K562 (cell line): ENCODE measurements at regions not wholly inside any gene's neighbourhood (a gene's known extent, or its start where the extent isn't known, plus 50 kb on each side); places are given as distances from the start of the nearest gene placed in this dataset.

ENCODE experiments used
- ATAC-seq: fragments of 200-7000 bp; cut with Tn5 transposase; 3 replicates; pipeline ENCODE4 v1.9.1; 2020; ENCODE audit warnings: moderate library complexity
- BruUV-seq: library from RNA; stranded (reverse); fragments of 400-500 nt; replicated peaks from 2 replicates; lab custom pipeline; 2021; lab: Mats Ljungman, UMichigan
- CTCF ChIA-PET: fragments of 300-600 bp; formaldehyde crosslinking; extraction: SDS; loops from one replicate; lab custom pipeline; 2021; ENCODE audit warnings: low intra/inter-chr PET ratio; lab: Yijun Ruan, JAX
- POLR2A ChIA-PET: fragments of 300-600, 350-650 bp; sonication (Branson Sonifier 250); formaldehyde crosslinking; extraction: SDS; loops from one replicate; lab custom pipeline; 2021; ENCODE audit warnings: antibody characterized with exemption, inconsistent platforms; lab: Yijun Ruan, JAX
- DNase-seq, 4 experiments: peaks; one replicate each; pipeline versions ENCODE4 v3.0.0 to v3.0.0-alpha.2; 2011 to 2018; ENCODE audit warnings: low spot score in 3 of 4, mixed read lengths in 3 of 4; ENCODE audit errors: extremely low read depth in 1 of 4
- FAIRE-seq: peaks from 2 replicates; lab custom pipeline; 2011; peaks lifted over from hg19 to GRCh38; lab: Jason Lieb, UNC
- H2AFZ ChIP-seq: 2 replicates; pipeline ENCODE4 v1.6.0; 2011; ENCODE audit warnings: low read depth, low read length, control low read depth, inconsistent platforms
- H3K27ac ChIP-seq: fragments of 200-600 bp; 3 replicates; pipeline ENCODE4 v1.8.0; 2011; ENCODE audit warnings: low read depth, mild to moderate bottlenecking, control low read depth, inconsistent platforms, low read length, moderate library complexity, mixed read lengths; ENCODE audit errors: extremely low read depth
- H3K27me3 ChIP-seq, 2 experiments: fragments of 300-600 bp in 1 of 2; 2 replicates in 1 of 2; 3 replicates in 1 of 2; pipeline versions ENCODE4 v1.6.0 to v1.8.0; 2011; ENCODE audit warnings: inconsistent platforms in 2 of 2, low read length in 2 of 2, mild to moderate bottlenecking in 1 of 2, mixed read lengths in 1 of 2, moderate library complexity in 1 of 2; ENCODE audit not compliant: control insufficient read depth in 2 of 2, insufficient read depth in 2 of 2
- H3K36me3 ChIP-seq: fragments of 300-600 bp; 3 replicates; pipeline ENCODE4 v1.8.0; 2011; ENCODE audit warnings: mild to moderate bottlenecking, low read length, inconsistent platforms; ENCODE audit not compliant: control insufficient read depth, insufficient read depth
- H3K4me1 ChIP-seq, 2 experiments: fragments of 200-600 bp in 1 of 2; replicated peaks in 1 of 2; 2 replicates in 1 of 2; 3 replicates in 1 of 2; pipeline versions ENCODE4 v1.5.1 to v1.8.0; 2011; ENCODE audit warnings: inconsistent platforms in 2 of 2, low read length in 2 of 2, mild to moderate bottlenecking in 1 of 2, mixed read lengths in 1 of 2, moderate library complexity in 1 of 2; ENCODE audit not compliant: control insufficient read depth in 2 of 2, insufficient read depth in 2 of 2
- H3K4me2 ChIP-seq: 2 replicates; pipeline ENCODE4 v1.6.1; 2011; ENCODE audit warnings: low read length, control low read depth, inconsistent platforms, mixed read lengths; ENCODE audit not compliant: insufficient read depth
- H3K4me3 ChIP-seq: fragments of 200-600 bp; sonication (generic), shearing (Covaris generic); 2 replicates; pipeline ENCODE4 v1.5.1; 2016; ENCODE audit warnings: control low read depth, inconsistent platforms
- H3K79me2 ChIP-seq: fragments of 200-600 bp; 3 replicates; pipeline ENCODE4 v1.8.0; 2011; ENCODE audit warnings: low read length, inconsistent platforms; ENCODE audit not compliant: control insufficient read depth, insufficient read depth
- H3K9ac ChIP-seq, 2 experiments: 2 replicates each; pipeline versions ENCODE4 v1.6.0 to v1.6.1; 2011; ENCODE audit warnings: low read depth in 2 of 2, low read length in 2 of 2, control low read depth in 1 of 2, inconsistent platforms in 1 of 2, mild to moderate bottlenecking in 1 of 2, mixed read lengths in 1 of 2; ENCODE audit not compliant: insufficient read depth in 1 of 2
- H3K9me1 ChIP-seq: one replicate; pipeline ENCODE4 v1.6.0; 2011; ENCODE audit warnings: inconsistent platforms, mild to moderate bottlenecking, low read length, moderate library complexity; ENCODE audit not compliant: control insufficient read depth, insufficient read depth
- H3K9me3 ChIP-seq: replicated peaks from 2 replicates; pipeline ENCODE4 v1.5.1; 2011; ENCODE audit warnings: low read depth, low read length, inconsistent platforms; ENCODE audit not compliant: control insufficient read depth, insufficient read depth
- H4K20me1 ChIP-seq: replicated peaks from 2 replicates; pipeline ENCODE4 v1.6.1; 2011; ENCODE audit warnings: low read length, inconsistent platforms, mixed read lengths; ENCODE audit not compliant: control insufficient read depth, insufficient read depth
- BMI1 ChIP-seq: fragments of 150-350 bp; IDR thresholded peaks from 2 replicates; pipeline ENCODE4 v1.6.1; 2014; ENCODE audit warnings: low read length
- GATAD2A ChIP-seq: fragments of 450-650 bp; IDR thresholded peaks from 2 replicates; pipeline ENCODE4 v1.6.1; 2017
- MEF2D ChIP-seq: conservative IDR thresholded peaks from 2 replicates; pipeline ENCODE4 v1.6.1; 2016; ENCODE audit warnings: low read depth, missing genetic modification characterization, missing compliant biosample characterization
- SIN3B ChIP-seq: fragments of 450-650 bp; IDR thresholded peaks from 2 replicates; pipeline ENCODE4 v1.6.1; 2017; ENCODE audit warnings: low read depth, mild to moderate bottlenecking, moderate library complexity
- ZNF445 ChIP-seq: fragments of 250-450 bp; sonication (Bioruptor Pico); IDR thresholded peaks from 2 replicates; pipeline ENCODE4 v1.4.0; 2020; ENCODE audit warnings: low read depth, mild to moderate bottlenecking, moderate library complexity
- WGBS: fragments of 100-300 bp; shearing (Covaris generic); methylation state at CpG from one replicate; pipeline ENCODE4 v1.1.6; 2016; ENCODE audit warnings: low coverage, mixed read lengths; ENCODE audit not compliant: insufficient coverage; ENCODE audit errors: missing lambda C conversion rate; 5-methylcytosine and 5-hydroxymethylcytosine counted together
- in situ Hi-C: fragments of 300-500 bp; cut with MboI; formaldehyde crosslinking; loops from 4 replicates; pipeline ENCODE4 v1.15.0; 2018; ENCODE audit warnings: inconsistent platforms, mixed read lengths
- intact Hi-C: fragments of 100-400 bp; cut with micrococcal nuclease; formaldehyde crosslinking; loops from 2 replicates; pipeline ENCODE4 v1.14.2; 2022
- TF ChIP-seq, protein P1 (sequence below): fragments of 250-450 bp; sonication (Bioruptor Pico); IDR thresholded peaks from 2 replicates; pipeline ENCODE4 v1.5.0; 2021; ENCODE audit warnings: mild to moderate bottlenecking, borderline replicate concordance
- TF ChIP-seq, protein P2 (sequence below): fragments of 250-450 bp; sonication (Bioruptor Pico); IDR thresholded peaks from 2 replicates; pipeline ENCODE4 v1.4.0; 2020; ENCODE audit warnings: mild to moderate bottlenecking, moderate library complexity
- TF ChIP-seq, protein P3 (sequence below): IDR thresholded peaks from 2 replicates; pipeline ENCODE4 v1.6.1; 2014; ENCODE audit warnings: antibody characterized with exemption

DNA sequence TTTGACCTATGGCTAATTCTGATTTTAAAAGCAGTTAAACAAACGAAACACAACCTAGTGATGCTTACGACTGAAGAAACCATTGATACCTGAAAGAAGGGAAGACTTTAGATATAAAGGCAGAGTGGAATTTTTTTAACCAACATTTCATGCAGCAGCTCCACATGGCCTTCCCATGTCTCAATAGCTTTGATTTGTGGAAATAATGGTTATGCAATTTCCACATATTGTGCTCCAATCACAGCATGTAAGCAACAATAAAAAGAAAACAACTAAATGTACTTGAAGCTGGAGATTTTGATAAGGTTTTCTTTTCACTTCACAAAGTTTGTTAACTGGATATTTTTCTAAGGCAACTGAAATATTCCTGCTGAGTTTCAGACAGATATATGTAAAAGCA, 82.0 kb upstream of the SLC39A10 start:
- DNase-seq (no peak), FAIRE-seq (no peak), ATAC-seq (no peak)
- H3K9me1 ChIP-seq = no peaks in the 10 kb centered on the region
- no peak overlapping the region for H2AFZ ChIP-seq
- H3K27ac ChIP-seq = no peak overlapping the region
- intact Hi-C loops = loop anchor here (5.0 kb wide), 2 partner anchors 352 to 492 kb away; partner anchors contain the start of gene DNAH7
- BruUV-seq = no TSS peak
- H3K9me3 ChIP-seq = no peaks in the 10 kb centered on the region
- TF ChIP-seq, protein P1, sequence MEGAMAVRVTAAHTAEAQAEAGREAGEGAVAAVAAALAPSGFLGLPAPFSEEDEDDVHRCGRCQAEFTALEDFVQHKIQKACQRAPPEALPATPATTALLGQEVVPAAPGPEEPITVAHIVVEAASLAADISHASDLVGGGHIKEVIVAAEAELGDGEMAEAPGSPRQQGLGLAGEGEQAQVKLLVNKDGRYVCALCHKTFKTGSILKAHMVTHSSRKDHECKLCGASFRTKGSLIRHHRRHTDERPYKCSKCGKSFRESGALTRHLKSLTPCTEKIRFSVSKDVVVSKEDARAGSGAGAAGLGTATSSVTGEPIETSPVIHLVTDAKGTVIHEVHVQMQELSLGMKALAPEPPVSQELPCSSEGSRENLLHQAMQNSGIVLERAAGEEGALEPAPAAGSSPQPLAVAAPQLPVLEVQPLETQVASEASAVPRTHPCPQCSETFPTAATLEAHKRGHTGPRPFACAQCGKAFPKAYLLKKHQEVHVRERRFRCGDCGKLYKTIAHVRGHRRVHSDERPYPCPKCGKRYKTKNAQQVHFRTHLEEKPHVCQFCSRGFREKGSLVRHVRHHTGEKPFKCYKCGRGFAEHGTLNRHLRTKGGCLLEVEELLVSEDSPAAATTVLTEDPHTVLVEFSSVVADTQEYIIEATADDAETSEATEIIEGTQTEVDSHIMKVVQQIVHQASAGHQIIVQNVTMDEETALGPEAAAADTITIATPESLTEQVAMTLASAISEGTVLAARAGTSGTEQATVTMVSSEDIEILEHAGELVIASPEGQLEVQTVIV = no peak
- TF ChIP-seq, protein P2, sequence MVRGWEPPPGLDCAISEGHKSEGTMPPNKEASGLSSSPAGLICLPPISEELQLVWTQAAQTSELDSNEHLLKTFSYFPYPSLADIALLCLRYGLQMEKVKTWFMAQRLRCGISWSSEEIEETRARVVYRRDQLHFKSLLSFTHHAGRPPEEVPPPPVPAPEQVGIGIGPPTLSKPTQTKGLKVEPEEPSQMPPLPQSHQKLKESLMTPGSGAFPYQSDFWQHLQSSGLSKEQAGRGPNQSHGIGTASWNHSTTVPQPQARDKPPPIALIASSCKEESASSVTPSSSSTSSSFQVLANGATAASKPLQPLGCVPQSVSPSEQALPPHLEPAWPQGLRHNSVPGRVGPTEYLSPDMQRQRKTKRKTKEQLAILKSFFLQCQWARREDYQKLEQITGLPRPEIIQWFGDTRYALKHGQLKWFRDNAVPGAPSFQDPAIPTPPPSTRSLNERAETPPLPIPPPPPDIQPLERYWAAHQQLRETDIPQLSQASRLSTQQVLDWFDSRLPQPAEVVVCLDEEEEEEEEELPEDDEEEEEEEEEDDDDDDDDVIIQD = no peak
- TF ChIP-seq SIN3B (no peak), ZNF445 (CRISPR knock-in tag) (no peak), GATAD2A (no peak), BMI1 (no peak), MEF2D (tag) (no peak)
- TF ChIP-seq, protein P3, sequence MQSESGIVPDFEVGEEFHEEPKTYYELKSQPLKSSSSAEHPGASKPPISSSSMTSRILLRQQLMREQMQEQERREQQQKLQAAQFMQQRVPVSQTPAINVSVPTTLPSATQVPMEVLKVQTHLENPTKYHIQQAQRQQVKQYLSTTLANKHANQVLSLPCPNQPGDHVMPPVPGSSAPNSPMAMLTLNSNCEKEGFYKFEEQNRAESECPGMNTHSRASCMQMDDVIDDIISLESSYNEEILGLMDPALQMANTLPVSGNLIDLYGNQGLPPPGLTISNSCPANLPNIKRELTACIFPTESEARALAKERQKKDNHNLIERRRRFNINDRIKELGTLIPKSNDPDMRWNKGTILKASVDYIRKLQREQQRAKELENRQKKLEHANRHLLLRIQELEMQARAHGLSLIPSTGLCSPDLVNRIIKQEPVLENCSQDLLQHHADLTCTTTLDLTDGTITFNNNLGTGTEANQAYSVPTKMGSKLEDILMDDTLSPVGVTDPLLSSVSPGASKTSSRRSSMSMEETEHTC = no peak
- H3K4me2 ChIP-seq = no peak overlapping the region
- CTCF ChIA-PET = no interaction called here
- H4K20me1 ChIP-seq = no peaks in the 10 kb centered on the region
- H3K79me2 ChIP-seq = no peaks in the 10 kb centered on the region
- in situ Hi-C loops = no loop called here
- 57% methylated on average over 2 of the region's 2 CpGs for WGBS
- H3K4me1 ChIP-seq = peaks cover 0 to 8% of the 10 kb centered on the region in 2 experiments; a peak in 2 of 5 replicates
- no peak overlapping the region for H3K9ac ChIP-seq
- H3K4me3 ChIP-seq = no peak overlapping the region
- H3K27me3 ChIP-seq = no peaks in the 10 kb centered on the region
- POLR2A ChIA-PET = no interaction called here
- H3K36me3 ChIP-seq = no peaks in the 10 kb centered on the region
